Lower leg skin (tissue), 4 donors: ENCODE measurements at regions not wholly inside any gene's neighbourhood (a gene's known extent, or its start where the extent isn't known, plus 50 kb on each side); places are given as distances from the start of the nearest gene placed in this dataset.

Experiments used
- DNase-seq, 2 donors: peaks; one replicate each; pipeline ENCODE4 v3.0.0-alpha.2; 2019; ENCODE audit warnings: low spot score in 2 of 2
- H3K4me3 ChIP-seq: fragments of 200-600 bp; sonication (generic); 2 replicates; pipeline ENCODE4 v1.5.1; 2017; ENCODE audit warnings: mild to moderate bottlenecking, low read depth; ENCODE audit not compliant: poor library complexity, severe bottlenecking
- POLR2A ChIP-seq, 2 donors: fragments of 450-650 bp; IDR thresholded peaks; one replicate each; pipeline ENCODE4 v1.6.1; 2016 to 2017; ENCODE audit warnings: antibody characterized with exemption in 2 of 2, mild to moderate bottlenecking in 1 of 2, moderate library complexity in 1 of 2
- WGBS, 2 donors: methylation state at CpG; one replicate each; pipeline ENCODE4 v1.1.5; 2018; 5-methylcytosine and 5-hydroxymethylcytosine counted together
- intact Hi-C: fragments of 100-400 bp; cut with DNase I; formaldehyde crosslinking; loops from one replicate; pipeline ENCODE4 v1.15.0; 2023; ENCODE audit warnings: low total_unique reads
- TF ChIP-seq, protein P1 (sequence below), 3 donors: fragments of 450-650 bp; IDR thresholded peaks; one replicate each; pipeline ENCODE4 v1.5.1; 2016; ENCODE audit warnings: antibody characterized with exemption in 3 of 3, mild to moderate bottlenecking in 3 of 3, moderate library complexity in 2 of 3

DNA sequence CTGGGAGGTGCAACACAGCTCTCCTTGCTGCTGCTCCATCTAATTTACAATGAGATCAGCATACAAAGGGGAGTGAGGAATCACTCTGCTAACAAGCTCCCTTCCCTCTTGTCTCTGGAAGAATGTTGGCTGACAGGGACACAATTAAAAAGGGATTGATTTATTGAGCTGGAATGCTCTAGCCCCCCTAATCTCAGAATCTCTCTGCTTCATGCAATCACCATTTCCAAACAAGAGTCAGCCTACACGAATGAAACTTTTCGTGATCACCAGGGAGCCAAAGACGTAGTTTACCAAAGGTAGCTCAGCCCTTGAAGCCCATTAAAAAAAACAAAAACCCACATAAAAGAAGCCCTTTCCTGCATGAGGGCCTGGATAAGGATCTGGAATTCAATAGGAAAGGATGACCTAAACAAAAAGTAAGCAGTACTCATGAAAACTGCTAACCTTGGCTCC lies 223.8 kb downstream of the C12orf75 start:
- no peak for TF ChIP-seq POLR2A (IDR thresholded peaks at IDR 0.05)
- TF ChIP-seq, protein P1, sequence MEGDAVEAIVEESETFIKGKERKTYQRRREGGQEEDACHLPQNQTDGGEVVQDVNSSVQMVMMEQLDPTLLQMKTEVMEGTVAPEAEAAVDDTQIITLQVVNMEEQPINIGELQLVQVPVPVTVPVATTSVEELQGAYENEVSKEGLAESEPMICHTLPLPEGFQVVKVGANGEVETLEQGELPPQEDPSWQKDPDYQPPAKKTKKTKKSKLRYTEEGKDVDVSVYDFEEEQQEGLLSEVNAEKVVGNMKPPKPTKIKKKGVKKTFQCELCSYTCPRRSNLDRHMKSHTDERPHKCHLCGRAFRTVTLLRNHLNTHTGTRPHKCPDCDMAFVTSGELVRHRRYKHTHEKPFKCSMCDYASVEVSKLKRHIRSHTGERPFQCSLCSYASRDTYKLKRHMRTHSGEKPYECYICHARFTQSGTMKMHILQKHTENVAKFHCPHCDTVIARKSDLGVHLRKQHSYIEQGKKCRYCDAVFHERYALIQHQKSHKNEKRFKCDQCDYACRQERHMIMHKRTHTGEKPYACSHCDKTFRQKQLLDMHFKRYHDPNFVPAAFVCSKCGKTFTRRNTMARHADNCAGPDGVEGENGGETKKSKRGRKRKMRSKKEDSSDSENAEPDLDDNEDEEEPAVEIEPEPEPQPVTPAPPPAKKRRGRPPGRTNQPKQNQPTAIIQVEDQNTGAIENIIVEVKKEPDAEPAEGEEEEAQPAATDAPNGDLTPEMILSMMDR (IDR thresholded peaks at IDR 0.05) = no peak
- no peak for DNase-seq
- intact Hi-C loops = no loop called here
- 79 to 80% methylated on average over 3 of the region's 3 CpGs for WGBS, 2 donors
- no peak overlapping the region for H3K4me3 ChIP-seq

DNA sequence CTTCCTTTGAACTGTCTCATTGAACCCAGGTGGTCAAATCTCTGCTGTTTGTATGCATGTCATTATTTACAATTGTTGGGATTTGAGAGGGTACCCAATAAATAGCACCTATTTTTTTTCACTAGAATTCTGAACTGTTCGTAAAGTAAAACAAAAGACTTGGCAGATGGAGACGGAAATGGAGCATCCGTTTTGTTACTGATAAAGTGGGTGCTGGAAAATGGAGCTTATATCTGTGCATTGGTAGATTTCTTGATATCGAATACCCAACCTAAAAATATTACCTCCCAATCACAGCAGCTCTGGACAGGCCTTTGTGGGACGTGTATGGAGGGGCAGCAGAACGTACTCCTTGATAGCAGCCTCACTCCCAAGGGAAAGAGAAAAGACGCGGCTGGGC lies 224.4 kb downstream of the C12orf75 start:
- WGBS, 2 donors = 78 to 83% methylated on average over 8 of the region's 8 CpGs
- no peak for DNase-seq
- TF ChIP-seq POLR2A (IDR thresholded peaks at IDR 0.05) = no peak
- intact Hi-C loops = no loop called here
- no peak overlapping the region for H3K4me3 ChIP-seq

DNA sequence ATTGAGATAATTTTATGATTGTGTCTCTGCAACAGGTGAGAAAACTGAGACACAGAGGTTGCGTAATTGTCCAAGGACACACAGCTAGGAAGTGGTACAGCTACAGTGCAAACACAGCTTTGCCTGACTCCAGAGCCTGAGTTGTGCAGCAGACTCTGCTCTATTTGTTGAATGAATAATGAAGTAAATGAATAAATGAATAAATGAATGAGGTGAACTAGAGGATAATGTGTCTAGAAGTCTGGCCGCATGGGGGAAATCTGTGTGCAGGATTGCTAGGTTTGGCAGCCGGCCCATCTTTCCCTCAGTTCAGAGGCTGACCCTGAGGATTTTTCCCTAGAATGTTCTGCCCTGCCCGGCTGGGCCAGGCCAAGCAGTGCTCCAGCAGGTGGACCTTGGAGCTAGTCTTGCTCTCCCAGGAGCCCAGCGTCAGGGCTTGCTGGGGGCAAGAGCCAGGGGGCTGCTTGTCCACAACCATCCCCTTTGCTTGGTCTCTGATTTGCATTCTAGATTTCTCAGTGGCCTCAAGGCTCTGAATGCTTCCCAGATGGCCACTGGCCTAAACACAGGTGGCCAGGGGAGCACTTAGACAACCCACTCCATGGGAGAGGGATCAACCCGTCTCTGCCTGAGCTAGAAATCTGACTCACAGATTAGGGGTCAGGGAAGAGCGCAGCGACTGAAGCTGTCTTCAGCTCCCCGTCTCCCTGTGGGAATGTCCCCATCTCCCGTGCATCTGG lies 225.2 kb downstream of the C12orf75 start:
- no peak overlapping the region for H3K4me3 ChIP-seq
- WGBS, 2 donors = 79 to 83% methylated on average over 10 of the region's 10 CpGs
- intact Hi-C loops = no loop called here
- TF ChIP-seq POLR2A (IDR thresholded peaks at IDR 0.05) = no peak
- TF ChIP-seq, protein P1 (IDR thresholded peaks at IDR 0.05) = no peak
- no peak for DNase-seq

DNA sequence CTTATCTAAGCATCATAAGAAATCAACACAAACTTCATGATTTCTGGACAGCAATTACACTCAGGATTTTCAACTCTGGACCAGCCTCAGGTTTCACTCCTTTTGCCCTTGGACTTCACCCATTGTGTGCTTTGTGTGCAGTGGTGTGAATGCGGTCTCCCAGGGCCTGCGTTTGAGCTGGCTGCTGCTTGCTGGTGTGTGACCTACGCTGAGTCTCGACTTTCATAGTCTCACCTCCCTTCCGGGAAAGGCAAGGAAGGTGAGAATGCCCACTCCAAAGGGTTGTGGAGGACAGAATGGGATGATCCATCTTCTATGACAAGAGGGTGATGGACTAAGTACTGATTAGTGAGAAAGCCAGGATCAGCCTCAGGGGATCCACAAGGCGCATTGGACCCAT lies 228.8 kb downstream of the C12orf75 start:
- TF ChIP-seq, protein P1 (IDR thresholded peaks at IDR 0.05) = no peak
- no peak for TF ChIP-seq POLR2A (IDR thresholded peaks at IDR 0.05)
- no peak for DNase-seq
- intact Hi-C loops = no loop called here
- no peak overlapping the region for H3K4me3 ChIP-seq
- WGBS, 2 donors = 96 to 99% methylated on average over 6 of the region's 6 CpGs

DNA sequence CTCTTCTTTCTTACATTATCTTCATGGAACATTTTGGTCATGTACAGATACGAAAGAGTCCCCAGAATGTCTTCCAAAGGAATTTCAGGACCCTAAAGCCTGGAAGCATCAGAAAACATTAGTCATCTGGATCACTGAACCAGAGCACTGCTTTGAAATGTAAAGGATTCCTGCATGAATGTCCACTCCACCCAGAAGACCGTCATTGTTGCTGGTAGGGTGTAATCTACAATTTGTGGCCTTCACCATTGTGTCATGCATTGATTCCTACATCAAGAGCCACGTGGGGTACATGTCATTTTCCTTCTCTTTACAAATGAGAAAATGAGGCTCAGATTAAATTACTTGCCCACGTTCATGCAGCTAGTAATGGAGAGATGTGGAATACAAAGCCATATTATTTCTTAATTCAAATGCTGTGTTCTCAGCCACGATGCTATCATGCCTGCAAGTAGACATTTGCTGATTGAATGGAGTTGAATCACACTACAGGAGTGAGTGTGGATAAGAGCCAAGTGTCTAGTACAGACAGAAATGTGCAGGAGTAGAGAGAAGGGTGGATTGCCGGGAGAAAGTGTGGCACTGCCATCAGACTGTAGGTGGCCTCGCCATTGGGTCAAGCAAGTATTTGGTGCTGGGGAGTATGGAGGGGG lies 231.2 kb downstream of the C12orf75 start:
- H3K4me3 ChIP-seq = no peak overlapping the region
- intact Hi-C loops = no loop called here
- WGBS, 2 donors = 64 to 67% methylated on average over 7 of the region's 7 CpGs

More for the DNA sequence above, 231.2 kb downstream of the C12orf75 start:
- TF ChIP-seq, protein P1 (IDR thresholded peaks at IDR 0.05) = no peak
- TF ChIP-seq POLR2A (IDR thresholded peaks at IDR 0.05) = no peak
- no peak for DNase-seq
